CD4-positive, CD25-positive, alpha-beta regulatory T cell (primary cell): ENCODE measurements at regions not wholly inside any gene's neighbourhood (a gene's known extent, or its start where the extent isn't known, plus 50 kb on each side); places are given as distances from the start of the nearest gene placed in this dataset.

Experiments used
- ATAC-seq, 2 donors: fragments of 150-1000 bp; cut with Tn5 transposase; one replicate each; pipeline ENCODE4 v1.10.0; 2021; ENCODE audit warnings: low read depth in 2 of 2, moderate number of reproducible peaks in 2 of 2, moderate library complexity in 1 of 2
- DNase-seq, 3 donors: peaks; one replicate each; pipeline versions ENCODE4 v3.0.0 to v3.0.0-alpha.2; 2012 to 2022; ENCODE audit warnings: mixed read lengths in 1 of 3
- H3K27ac ChIP-seq: one replicate; pipeline ENCODE4 v1.7.0; 2013; ENCODE audit warnings: mild to moderate bottlenecking, low read length; ENCODE audit not compliant: insufficient read depth, poor library complexity, severe bottlenecking
- H3K27me3 ChIP-seq: one replicate; pipeline ENCODE4 v1.7.0; 2013; ENCODE audit warnings: low read length; ENCODE audit not compliant: control insufficient read depth, insufficient read depth
- H3K36me3 ChIP-seq: one replicate; pipeline ENCODE4 v1.7.0; 2013; ENCODE audit warnings: mild to moderate bottlenecking, low read length, moderate library complexity; ENCODE audit not compliant: control insufficient read depth, insufficient read depth
- H3K4me1 ChIP-seq: 2 replicates; pipeline ENCODE4 v1.7.0; 2013; ENCODE audit warnings: mild to moderate bottlenecking, low read length; ENCODE audit not compliant: insufficient read depth, control insufficient read depth, poor library complexity, severe bottlenecking
- H3K4me3 ChIP-seq: one replicate; pipeline ENCODE4 v1.7.0; 2013; ENCODE audit warnings: low read depth, mild to moderate bottlenecking, low read length, moderate library complexity
- H3K9me3 ChIP-seq, 2 experiments: 1 replicate in 1 of 2; 2 replicates in 1 of 2; pipeline ENCODE4 v1.7.0; 2013; ENCODE audit warnings: low read length in 2 of 2, mild to moderate bottlenecking in 1 of 2, moderate library complexity in 1 of 2; ENCODE audit not compliant: control insufficient read depth in 2 of 2
- H3K27ac Mint-ChIP-seq, 3 donors: one replicate each; pipeline ENCODE4 v1.8.0; 2020 to 2022; ENCODE audit warnings: mild to moderate bottlenecking in 3 of 3, mixed read lengths in 3 of 3, moderate library complexity in 2 of 3
- H3K27me3 Mint-ChIP-seq: one replicate; pipeline ENCODE4 v1.8.0; 2022; ENCODE audit warnings: mild to moderate bottlenecking, mixed read lengths
- H3K36me3 Mint-ChIP-seq: one replicate; pipeline ENCODE4 v1.8.0; 2020; ENCODE audit warnings: mixed read lengths
- H3K4me1 Mint-ChIP-seq, 4 donors: one replicate each; pipeline ENCODE4 v1.8.0; 2020 to 2022; ENCODE audit warnings: mixed read lengths in 4 of 4, mild to moderate bottlenecking in 1 of 4
- H3K4me3 Mint-ChIP-seq, 4 donors: one replicate each; pipeline ENCODE4 v1.8.0; 2020 to 2022; ENCODE audit warnings: mild to moderate bottlenecking in 4 of 4, mixed read lengths in 4 of 4, moderate library complexity in 3 of 4
- H3K9me3 Mint-ChIP-seq, 7 donors: one replicate each; pipeline ENCODE4 v1.8.0; 2020 to 2022; ENCODE audit warnings: mixed read lengths in 7 of 7, mild to moderate bottlenecking in 3 of 7, moderate library complexity in 2 of 7

GRCh38 chr2:123043458-123043857 lies 981.6 kb upstream of the CNTNAP5 start:
- Mint-ChIP-seq H3K27me3 (no peaks in the 10 kb centered on the region), H3K36me3 (no peaks in the 10 kb centered on the region), H3K4me3 (no peak overlapping the region), H3K9me3 (peaks cover 0 to 9% (median 4%) of the 10 kb centered on the region in 7 donors), H3K4me1 (no peaks in the 10 kb centered on the region), H3K27ac (no peak overlapping the region)
- ATAC-seq = no peak
- no peak for DNase-seq
- no peaks in the 10 kb centered on the region for H3K36me3 ChIP-seq
- no peaks in the 10 kb centered on the region for H3K4me1 ChIP-seq
- H3K27me3 ChIP-seq = no peaks in the 10 kb centered on the region
- no peak overlapping the region for H3K27ac ChIP-seq
- no peak overlapping the region for H3K4me3 ChIP-seq
- peaks cover 0 to 3% of the 10 kb centered on the region in 2 experiments for H3K9me3 ChIP-seq

GRCh38 chr2:123045713-123046112 lies 979.4 kb upstream of the CNTNAP5 start:
- Mint-ChIP-seq H3K36me3 (no peaks in the 10 kb centered on the region), H3K4me1 (no peaks in the 10 kb centered on the region), H3K27me3 (no peaks in the 10 kb centered on the region), H3K9me3 (peaks cover 0 to 9% (median 0%) of the 10 kb centered on the region in 7 donors), H3K27ac (no peak overlapping the region), H3K4me3 (no peak overlapping the region)
- no peaks in the 10 kb centered on the region for H3K4me1 ChIP-seq
- ATAC-seq (no peak), DNase-seq (no peak)
- H3K36me3 ChIP-seq = no peaks in the 10 kb centered on the region
- H3K4me3 ChIP-seq = no peak overlapping the region
- H3K27ac ChIP-seq = no peak overlapping the region
- H3K9me3 ChIP-seq = peaks cover 0 to 3% of the 10 kb centered on the region in 2 experiments
- H3K27me3 ChIP-seq = no peaks in the 10 kb centered on the region

- H3K4me3 Mint-ChIP-seq = no peak overlapping the region
Observed at GRCh38 chr2:123047186-123047585, 977.9 kb upstream of the CNTNAP5 start.

GRCh38 chr2:123051136-123051535 lies 974.0 kb upstream of the CNTNAP5 start:
- no peaks in the 10 kb centered on the region for H3K27me3 Mint-ChIP-seq

More at GRCh38 chr2:123047186-123047585, 977.9 kb upstream of the CNTNAP5 start:
- ATAC-seq (no peak), DNase-seq (no peak)
- peaks cover 0 to 3% of the 10 kb centered on the region in 2 experiments for H3K9me3 ChIP-seq
- Mint-ChIP-seq H3K27ac (no peak overlapping the region), H3K36me3 (no peaks in the 10 kb centered on the region), H3K9me3 (peaks cover 0 to 9% (median 0%) of the 10 kb centered on the region in 7 donors), H3K27me3 (no peaks in the 10 kb centered on the region), H3K4me1 (no peaks in the 10 kb centered on the region)
- H3K36me3 ChIP-seq = no peaks in the 10 kb centered on the region
- H3K27ac ChIP-seq = no peak overlapping the region
- no peaks in the 10 kb centered on the region for H3K4me1 ChIP-seq
- H3K27me3 ChIP-seq = no peaks in the 10 kb centered on the region
- no peak overlapping the region for H3K4me3 ChIP-seq

GRCh38 chr2:123061534-123061933 lies 963.6 kb upstream of the CNTNAP5 start:
- no peak for ATAC-seq
- Mint-ChIP-seq H3K4me1 (no peaks in the 10 kb centered on the region), H3K27me3 (no peaks in the 10 kb centered on the region), H3K36me3 (no peaks in the 10 kb centered on the region), H3K4me3 (peak overlapping the region in 1 of 4 donors; percentile 27), H3K27ac (no peak overlapping the region), H3K9me3 (peaks cover 0 to 48% (median 7%) of the 10 kb centered on the region in 7 donors)
- H3K36me3 ChIP-seq = no peaks in the 10 kb centered on the region
- H3K27me3 ChIP-seq = no peaks in the 10 kb centered on the region
- no peaks in the 10 kb centered on the region for H3K9me3 ChIP-seq
- no peak overlapping the region for H3K27ac ChIP-seq
- H3K4me1 ChIP-seq = no peaks in the 10 kb centered on the region
- DNase-seq = no peak
- no peak overlapping the region for H3K4me3 ChIP-seq

More at GRCh38 chr2:123051136-123051535, 974.0 kb upstream of the CNTNAP5 start:
- Mint-ChIP-seq H3K36me3 (no peaks in the 10 kb centered on the region), H3K4me1 (no peaks in the 10 kb centered on the region), H3K9me3 (peaks cover 0 to 14% (median 4%) of the 10 kb centered on the region in 7 donors), H3K27ac (no peak overlapping the region), H3K4me3 (no peak overlapping the region)
- no peak for ATAC-seq
- Histone ChIP-seq H3K9me3 (peaks cover 0 to 3% of the 10 kb centered on the region in 2 experiments), H3K4me1 (no peaks in the 10 kb centered on the region), H3K36me3 (no peaks in the 10 kb centered on the region), H3K27me3 (no peaks in the 10 kb centered on the region), H3K4me3 (no peak overlapping the region), H3K27ac (no peak overlapping the region)
- DNase-seq = no peak

GRCh38 chr2:123073371-123073770 lies 951.7 kb upstream of the CNTNAP5 start:
- no peaks in the 10 kb centered on the region for H3K27me3 ChIP-seq
- ATAC-seq = no peak
- H3K4me3 Mint-ChIP-seq = no peak overlapping the region
- no peaks in the 10 kb centered on the region for H3K4me1 ChIP-seq
- no peaks in the 10 kb centered on the region for H3K9me3 ChIP-seq
- H3K36me3 ChIP-seq = no peaks in the 10 kb centered on the region
- H3K27ac ChIP-seq = no peak overlapping the region
- no peaks in the 10 kb centered on the region for H3K27me3 Mint-ChIP-seq
- no peak overlapping the region for H3K4me3 ChIP-seq
- H3K27ac Mint-ChIP-seq = no peak overlapping the region
- peaks cover 0 to 26% (median 5%) of the 10 kb centered on the region in 7 donors for H3K9me3 Mint-ChIP-seq
- DNase-seq = no peak
- H3K4me1 Mint-ChIP-seq = no peaks in the 10 kb centered on the region
- H3K36me3 Mint-ChIP-seq = no peaks in the 10 kb centered on the region

GRCh38 chr2:123073956-123074355 lies 951.1 kb upstream of the CNTNAP5 start:
- Histone ChIP-seq H3K4me3 (no peak overlapping the region), H3K9me3 (no peaks in the 10 kb centered on the region), H3K27ac (no peak overlapping the region), H3K4me1 (no peaks in the 10 kb centered on the region), H3K36me3 (no peaks in the 10 kb centered on the region), H3K27me3 (no peaks in the 10 kb centered on the region)
- H3K4me3 Mint-ChIP-seq = no peak overlapping the region
- no peak overlapping the region for H3K27ac Mint-ChIP-seq
- ATAC-seq (no peak), DNase-seq (no peak)
- peaks cover 0 to 26% (median 5%) of the 10 kb centered on the region in 7 donors for H3K9me3 Mint-ChIP-seq
- no peaks in the 10 kb centered on the region for H3K4me1 Mint-ChIP-seq
- no peaks in the 10 kb centered on the region for H3K36me3 Mint-ChIP-seq
- no peaks in the 10 kb centered on the region for H3K27me3 Mint-ChIP-seq

GRCh38 chr2:123077101-123077500 lies 948.0 kb upstream of the CNTNAP5 start:
- Histone ChIP-seq H3K27me3 (no peaks in the 10 kb centered on the region), H3K27ac (no peak overlapping the region), H3K4me1 (no peaks in the 10 kb centered on the region), H3K9me3 (no peaks in the 10 kb centered on the region), H3K36me3 (no peaks in the 10 kb centered on the region), H3K4me3 (no peak overlapping the region)
- H3K27me3 Mint-ChIP-seq = no peaks in the 10 kb centered on the region
- H3K27ac Mint-ChIP-seq = no peak overlapping the region
- DNase-seq = no peak
- peaks cover 0 to 26% (median 6%) of the 10 kb centered on the region in 7 donors for H3K9me3 Mint-ChIP-seq
- ATAC-seq = no peak
- no peaks in the 10 kb centered on the region for H3K4me1 Mint-ChIP-seq
- H3K4me3 Mint-ChIP-seq = no peak overlapping the region
- no peaks in the 10 kb centered on the region for H3K36me3 Mint-ChIP-seq
